ENCODE measurements at regions not wholly inside any gene's neighbourhood (a gene's known extent, or its start where the extent isn't known, plus 50 kb on each side); places are given as distances from the start of the nearest gene placed in this dataset.

DNA sequence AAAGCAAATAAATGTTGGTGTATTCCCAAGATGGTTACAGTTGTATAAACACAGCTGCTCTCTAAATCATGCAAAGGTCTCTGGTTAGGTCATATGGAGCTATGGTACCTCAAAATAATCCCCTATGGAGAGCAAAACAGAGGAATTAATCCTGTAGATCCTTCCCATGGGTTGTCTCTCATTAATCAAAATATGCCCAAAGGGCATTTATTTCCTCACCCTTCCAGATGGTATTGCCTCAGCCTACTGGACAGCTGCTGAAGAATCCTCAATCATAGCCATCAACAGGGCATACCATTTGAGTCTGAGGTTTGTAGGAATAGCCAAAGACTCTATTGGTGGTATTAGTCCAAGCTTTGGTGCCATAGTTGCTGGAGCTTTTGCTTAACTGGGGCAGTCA is 360.9 kb downstream of the RPL10L start:
- DNase-seq (ENCODE audit: low read depth in 2 of 2) = no peak

DNA sequence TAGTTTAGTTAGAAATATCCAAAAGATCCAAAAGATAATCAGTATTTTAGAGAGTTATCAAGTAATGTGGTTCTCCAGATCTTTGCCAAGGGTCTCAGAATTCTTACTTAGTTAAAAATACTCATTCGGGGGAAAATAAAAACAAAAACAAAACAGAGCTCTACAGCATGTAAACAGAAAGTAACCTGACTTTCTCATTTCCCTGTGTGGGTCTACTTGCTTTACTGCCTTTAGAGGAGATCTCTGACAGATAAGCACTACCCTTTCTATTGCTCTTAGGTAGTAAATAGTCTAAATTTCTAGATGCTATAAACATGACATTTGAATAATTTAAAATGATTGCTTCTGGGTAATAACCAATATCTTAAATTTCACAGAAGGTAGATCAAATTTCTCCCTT is 371.8 kb downstream of the RPL10L start:
- no peak for DNase-seq (ENCODE audit: low read depth in 2 of 2)

DNA sequence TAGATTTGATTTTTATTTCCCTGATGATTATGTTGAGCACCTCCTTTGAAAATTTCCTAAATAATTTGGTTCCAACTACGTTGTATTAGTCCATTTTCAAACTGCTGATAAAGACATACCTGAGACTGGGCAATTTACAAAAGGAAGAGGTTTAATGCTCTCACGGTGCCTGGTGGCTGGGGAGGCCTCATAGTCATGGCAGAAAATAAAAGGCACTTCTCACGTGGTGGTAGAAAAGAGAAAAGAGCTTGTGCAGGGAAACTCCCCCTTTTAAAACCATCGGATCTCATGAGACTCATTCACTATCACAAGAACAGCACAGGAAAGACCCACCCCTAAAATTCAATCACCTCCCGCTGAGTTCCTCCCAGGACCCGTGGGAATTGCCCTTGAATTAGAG is 372.3 kb downstream of the RPL10L start:
- no peak for DNase-seq (ENCODE audit: low read depth in 2 of 2)

DNA sequence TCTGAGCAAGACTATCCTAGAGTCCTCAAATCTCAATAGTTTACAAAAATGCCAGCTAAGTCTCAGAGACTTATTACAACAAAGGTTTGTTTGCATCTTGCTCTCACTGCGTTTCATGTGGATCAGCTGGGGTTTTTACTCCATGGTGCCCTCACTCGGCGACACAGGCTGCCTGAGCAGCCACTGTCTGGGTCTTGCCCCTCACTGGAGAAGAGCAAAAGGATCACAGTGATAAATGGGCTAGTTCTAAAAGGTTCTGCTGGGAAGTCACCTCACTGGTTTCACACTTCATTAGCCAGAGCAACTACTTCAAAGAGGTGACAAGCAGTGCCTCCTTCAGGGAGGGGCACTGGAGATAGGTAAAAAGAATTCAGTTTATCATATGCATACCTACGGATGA is 392.0 kb downstream of the RPL10L start:
- no peak for DNase-seq (ENCODE audit: low read depth in 2 of 2)

DNA sequence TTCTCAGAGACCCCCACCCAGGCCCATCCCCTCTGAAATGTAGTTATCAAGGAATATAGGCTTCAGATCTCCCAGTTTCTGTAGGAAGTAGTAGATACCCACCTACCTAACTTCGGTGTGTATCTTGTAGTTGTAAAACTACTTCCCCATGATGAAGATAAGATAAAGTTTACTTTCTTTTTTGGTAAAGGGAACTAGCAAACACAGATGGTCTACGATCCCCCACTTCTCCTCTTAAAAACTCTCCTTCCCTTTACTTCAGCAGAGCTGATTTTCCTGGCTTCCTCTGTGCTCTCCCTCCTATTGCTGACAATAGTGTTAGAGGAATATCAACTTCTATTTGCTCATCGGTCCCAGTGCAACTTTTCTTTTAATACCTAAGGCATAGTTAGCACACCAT is 395.2 kb downstream of the RPL10L start:
- DNase-seq (ENCODE audit: low read depth in 2 of 2) = no peak

DNA sequence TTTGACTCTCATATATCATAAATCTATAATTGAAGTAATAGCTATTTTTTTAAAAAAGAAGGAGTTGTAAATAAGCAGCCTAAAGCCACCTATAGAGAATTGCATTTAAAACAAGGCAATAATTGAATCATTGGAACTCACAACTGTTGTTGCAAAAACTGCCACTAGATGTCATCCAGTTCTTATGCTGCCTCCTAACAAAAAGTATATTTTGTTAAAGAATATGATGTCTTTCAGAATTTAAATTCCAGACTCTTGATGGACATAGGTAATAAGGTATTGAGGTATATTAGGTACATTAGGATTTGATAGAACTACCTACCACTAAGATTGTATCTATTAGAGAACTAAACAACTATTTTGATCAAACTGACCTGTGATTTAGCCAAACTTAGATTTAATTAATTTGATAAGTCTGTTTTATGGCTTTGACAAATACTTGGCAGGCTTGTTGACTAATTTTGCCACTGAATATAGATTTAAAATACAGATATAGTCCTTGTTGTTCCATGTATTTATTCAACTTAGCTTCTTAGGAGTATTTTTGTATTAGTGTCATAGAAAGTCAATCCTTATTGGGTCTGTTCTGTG is 401.4 kb downstream of the RPL10L start:
- DNase-seq (ENCODE audit: low read depth in 2 of 2) = no peak

DNA sequence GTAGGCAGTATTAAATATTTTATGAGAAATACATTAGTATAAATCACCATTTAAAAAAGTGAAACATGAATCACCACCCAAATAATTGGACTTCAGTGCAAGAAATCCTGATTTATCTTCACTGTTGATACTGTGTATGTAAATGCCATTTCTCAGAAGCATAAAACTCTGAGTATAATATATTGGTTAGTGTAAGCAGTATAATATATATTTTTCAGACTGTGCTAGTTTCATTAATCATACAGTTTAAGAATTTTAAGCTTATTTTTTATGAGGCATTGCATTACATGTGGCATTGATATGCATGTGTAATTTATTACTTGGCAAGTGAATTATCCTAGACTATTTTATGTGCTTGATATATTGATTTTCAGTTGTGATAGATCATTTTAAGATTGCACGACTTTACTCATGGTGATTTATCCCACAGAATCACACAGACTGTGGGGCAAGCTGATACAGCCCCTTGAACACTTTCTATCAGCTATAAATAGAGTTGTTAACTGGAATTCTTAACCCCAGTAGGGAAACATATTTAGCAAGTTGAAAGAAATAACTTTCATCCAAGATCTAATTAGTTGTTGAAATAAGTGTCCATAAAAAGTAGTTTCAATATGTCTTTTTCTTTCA is 403.5 kb downstream of the RPL10L start:
- no peak for DNase-seq (ENCODE audit: low read depth in 2 of 2)

DNA sequence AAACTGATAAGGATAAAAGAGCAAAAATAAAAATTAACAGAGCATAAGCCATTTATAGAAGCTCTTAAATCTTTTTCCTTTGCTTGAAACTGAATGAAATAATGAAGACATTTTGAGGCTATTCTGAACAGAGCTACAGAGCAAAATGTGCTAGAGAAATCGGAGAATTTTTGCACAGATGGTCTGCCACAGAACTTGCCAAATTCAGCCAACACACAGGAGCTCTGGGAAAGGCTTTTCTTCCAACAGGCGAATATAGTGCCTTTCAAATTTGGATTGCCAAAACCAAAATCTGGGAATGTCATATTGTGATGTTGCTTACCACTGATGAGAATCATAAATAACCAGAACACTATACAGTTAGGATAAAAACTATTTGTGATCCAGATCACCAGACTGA is 406.3 kb downstream of the RPL10L start:
- no peak for DNase-seq (ENCODE audit: low read depth in 2 of 2)

DNA sequence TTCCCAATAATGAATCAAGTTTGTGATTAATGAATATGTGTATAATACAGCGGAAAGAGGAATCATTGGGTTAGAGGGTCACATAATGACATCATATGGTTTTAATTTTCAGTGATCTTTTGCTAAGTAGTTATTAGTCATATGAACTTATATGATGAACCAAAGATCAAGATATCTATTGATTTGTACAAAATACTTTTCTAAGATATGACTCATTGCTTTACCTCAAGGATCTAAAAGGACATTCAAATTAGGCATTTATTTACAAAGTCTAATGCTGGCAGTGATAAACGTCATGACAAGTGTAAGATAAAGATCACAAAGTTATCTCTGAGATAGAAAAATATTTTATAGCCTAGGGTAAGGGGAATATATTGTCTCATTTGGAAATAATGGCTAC is 417.8 kb downstream of the RPL10L start:
- DNase-seq (ENCODE audit: low read depth in 2 of 2) = no peak

DNA sequence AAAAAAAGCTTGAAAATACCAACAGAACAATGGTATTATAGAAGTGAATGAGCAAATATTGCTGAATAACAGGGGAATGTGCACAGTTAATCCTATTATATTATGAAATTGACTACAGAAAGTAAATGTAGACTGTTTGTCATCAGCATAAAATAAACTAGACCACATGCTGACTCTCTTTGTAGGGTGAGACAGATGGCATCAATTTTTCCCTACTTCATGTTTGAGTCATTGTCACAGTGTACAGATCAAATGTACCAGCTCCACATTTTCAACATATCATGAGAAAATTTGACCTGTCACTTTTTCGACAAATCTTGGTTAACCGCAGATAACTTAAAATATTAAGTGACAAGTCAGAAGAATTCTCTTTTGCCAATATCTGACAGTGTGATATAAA is 421.0 kb downstream of the RPL10L start:
- no peak for DNase-seq (ENCODE audit: low read depth in 2 of 2)

DNA sequence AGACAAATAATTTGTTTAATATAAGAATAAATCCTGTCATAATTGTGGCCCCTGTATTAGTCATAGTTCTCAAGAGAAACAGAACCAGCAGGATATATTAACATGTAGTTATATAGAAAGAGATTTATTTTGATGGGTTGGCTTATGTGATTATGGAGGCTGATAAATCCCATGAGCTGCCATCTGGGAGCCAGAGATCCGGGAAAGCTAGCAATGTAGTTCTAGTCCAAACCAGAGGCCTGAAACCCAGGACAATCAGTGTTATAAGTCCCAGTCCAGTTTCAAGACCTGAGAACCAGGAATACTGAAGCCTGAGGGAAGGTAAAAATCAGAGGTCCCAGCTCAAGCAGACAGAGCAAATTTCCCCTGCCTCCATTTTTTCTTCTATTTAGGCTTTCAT is 435.8 kb downstream of the RPL10L start:
- DNase-seq (ENCODE audit: low read depth in 2 of 2) = no peak

DNA sequence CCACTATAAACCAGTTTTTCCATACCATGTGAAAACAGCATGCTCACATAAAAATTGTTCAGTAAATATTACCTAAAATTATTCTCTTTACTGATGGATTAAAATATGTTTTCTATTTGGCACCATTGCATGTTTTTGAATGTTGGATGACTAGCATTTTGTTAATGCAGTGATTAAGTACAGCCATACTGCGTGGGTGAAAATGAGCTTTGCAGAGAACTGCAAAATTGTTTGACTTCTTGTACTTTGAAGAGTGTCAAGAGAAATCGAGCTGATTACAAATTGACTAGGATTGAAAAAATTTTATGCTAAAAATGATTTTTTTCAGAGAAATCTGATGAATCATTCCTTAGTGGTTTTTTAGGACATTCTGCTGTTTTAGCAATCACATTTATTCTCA is 452.9 kb downstream of the RPL10L start:
- no peak for DNase-seq (ENCODE audit: low read depth in 2 of 2)

DNA sequence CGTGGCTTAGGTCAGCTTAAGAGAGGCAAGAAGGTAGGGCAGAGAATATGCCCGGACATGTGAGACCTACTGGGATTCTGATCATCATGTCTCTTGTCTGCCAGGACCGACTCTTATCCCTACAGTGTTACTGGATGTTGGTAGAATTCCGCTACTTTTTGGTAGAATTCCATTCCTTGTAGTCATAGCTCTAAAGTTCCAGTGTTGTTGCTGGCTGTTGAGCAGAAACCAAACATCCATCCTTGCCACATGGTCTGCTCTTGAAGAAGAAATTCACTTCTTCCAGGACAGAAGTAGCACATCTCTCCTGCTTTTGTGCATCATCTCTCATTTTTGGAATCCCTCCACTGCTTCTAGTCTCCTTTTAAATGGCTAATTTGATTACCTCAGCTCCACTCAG is 453.7 kb downstream of the RPL10L start:
- DNase-seq (ENCODE audit: low read depth in 2 of 2) = no peak
